IMR-90 (cell line): ENCODE measurements at regions not wholly inside any gene's neighbourhood (a gene's known extent, or its start where the extent isn't known, plus 50 kb on each side); places are given as distances from the start of the nearest gene placed in this dataset.

ENCODE experiments used
- ATAC-seq: fragments of 200-7000 bp; cut with Tn5 transposase; 2 replicates; pipeline ENCODE4 v1.9.1; 2020; ENCODE audit warnings: low read depth, mild to moderate bottlenecking, moderate library complexity
- BruUV-seq: library from RNA; stranded (reverse); fragments of 400-500 nt; replicated peaks from 2 replicates; lab custom pipeline; 2021; lab: Mats Ljungman, UMichigan
- CTCF ChIA-PET: fragments of 300-600 bp; formaldehyde crosslinking; extraction: SDS; loops from one replicate; lab custom pipeline; 2021; ENCODE audit warnings: antibody characterized with exemption; lab: Yijun Ruan, JAX
- POLR2A ChIA-PET: fragments of 300-600 bp; sonication (Branson Sonifier 250); formaldehyde crosslinking; loops from one replicate; lab custom pipeline; 2022; ENCODE audit warnings: antibody characterized with exemption; ENCODE audit not compliant: unreplicated experiment; lab: Charles Lee
- DNase-seq: peaks from one replicate; pipeline ENCODE4 v3.0.0; 2013
- H2AFZ ChIP-seq: replicated peaks from 2 replicates; pipeline ENCODE3; 2013; ENCODE audit warnings: low read length, mild to moderate bottlenecking; ENCODE audit not compliant: poor library complexity
- H2AK5ac ChIP-seq: 2 replicates; pipeline ENCODE4 v1.6.1; 2013; ENCODE audit warnings: low read depth, low read length, inconsistent platforms
- H2AK9ac ChIP-seq: replicated peaks from 2 replicates; pipeline ENCODE3; 2013; ENCODE audit warnings: mild to moderate bottlenecking, low read depth, low read length, moderate library complexity; ENCODE audit not compliant: poor library complexity
- H2BK120ac ChIP-seq: 2 replicates; pipeline ENCODE4 v1.6.1; 2013; ENCODE audit warnings: low read depth, low read length, inconsistent platforms
- H2BK15ac ChIP-seq: 3 replicates; pipeline ENCODE4 v1.6.1; 2013; ENCODE audit warnings: low read depth, low read length, inconsistent platforms
- H2BK20ac ChIP-seq: 2 replicates; pipeline ENCODE4 v1.6.1; 2013; ENCODE audit warnings: low read depth, mild to moderate bottlenecking, inconsistent platforms, low read length, moderate library complexity
- H2BK5ac ChIP-seq: 2 replicates; pipeline ENCODE4 v1.6.1; 2013; ENCODE audit warnings: mild to moderate bottlenecking, low read depth, low read length, inconsistent platforms; ENCODE audit not compliant: poor library complexity, severe bottlenecking
- H3K14ac ChIP-seq: replicated peaks from 2 replicates; pipeline ENCODE4 v1.6.1; 2013; ENCODE audit warnings: low read depth, low read length, inconsistent platforms
- H3K18ac ChIP-seq: 2 replicates; pipeline ENCODE4 v1.6.1; 2013; ENCODE audit warnings: low read depth, low read length, control low read depth
- H3K23ac ChIP-seq: 2 replicates; pipeline ENCODE4 v1.6.1; 2013; ENCODE audit warnings: low read depth, low read length, inconsistent platforms
- H3K27ac ChIP-seq: 2 replicates; pipeline ENCODE4 v1.5.1; 2013; ENCODE audit warnings: mild to moderate bottlenecking, control low read depth, low read length; ENCODE audit not compliant: insufficient read depth
- H3K27me3 ChIP-seq: 2 replicates; pipeline ENCODE4 v1.6.1; 2013; ENCODE audit warnings: low read length; ENCODE audit not compliant: control insufficient read depth, insufficient read depth
- H3K36me3 ChIP-seq: 2 replicates; pipeline ENCODE4 v1.6.1; 2013; ENCODE audit warnings: low read length, mixed read lengths; ENCODE audit not compliant: control insufficient read depth, insufficient read depth
- H3K4ac ChIP-seq: 2 replicates; pipeline ENCODE4 v1.6.1; 2013; ENCODE audit warnings: low read depth, low read length, inconsistent platforms
- H3K4me1 ChIP-seq: 2 replicates; pipeline ENCODE4 v1.6.1; 2013; ENCODE audit warnings: low read length, mixed read lengths; ENCODE audit not compliant: control insufficient read depth, insufficient read depth
- H3K4me2 ChIP-seq: 2 replicates; pipeline ENCODE4 v1.6.1; 2013; ENCODE audit warnings: low read depth, mild to moderate bottlenecking, control low read depth, low read length, moderate library complexity
- H3K4me3 ChIP-seq: 2 replicates; pipeline ENCODE4 v1.5.1; 2013; ENCODE audit warnings: low read depth, mild to moderate bottlenecking, control low read depth, low read length, moderate library complexity; ENCODE audit not compliant: insufficient read depth
- H3K56ac ChIP-seq: 2 replicates; pipeline ENCODE4 v1.6.1; 2013; ENCODE audit warnings: low read length, inconsistent platforms; ENCODE audit not compliant: insufficient read depth; ENCODE audit errors: extremely low read depth
- H3K79me1 ChIP-seq, 2 experiments: 2 replicates each; pipeline ENCODE4 v1.6.1; 2013; ENCODE audit warnings: low read length in 2 of 2, inconsistent platforms in 1 of 2, low read depth in 1 of 2
- H3K9ac ChIP-seq: 2 replicates; pipeline ENCODE4 v1.6.1; 2013; ENCODE audit warnings: low read depth, low read length, control low read depth
- H3K9me1 ChIP-seq: 2 replicates; pipeline ENCODE4 v1.6.1; 2013; ENCODE audit warnings: low read length, inconsistent platforms; ENCODE audit not compliant: insufficient read depth
- H3K9me3 ChIP-seq: 2 replicates; pipeline ENCODE4 v1.6.1; 2013; ENCODE audit warnings: low read length; ENCODE audit not compliant: control insufficient read depth, insufficient read depth
- H4K20me1 ChIP-seq: 2 replicates; pipeline ENCODE4 v1.6.1; 2013; ENCODE audit warnings: low read length, inconsistent platforms; ENCODE audit not compliant: insufficient read depth
- H4K5ac ChIP-seq: 2 replicates; pipeline ENCODE4 v1.6.1; 2013; ENCODE audit warnings: mild to moderate bottlenecking, low read depth, low read length, control low read depth
- H4K8ac ChIP-seq, 2 experiments: 2 replicates each; pipeline ENCODE4 v1.6.1; 2013; ENCODE audit warnings: low read depth in 2 of 2, low read length in 2 of 2, control low read depth in 1 of 2, inconsistent platforms in 1 of 2
- H4K91ac ChIP-seq: 2 replicates; pipeline ENCODE4 v1.6.1; 2013; ENCODE audit warnings: low read depth, low read length, inconsistent platforms; ENCODE audit not compliant: insufficient read depth
- BHLHE40 ChIP-seq: fragments of 150-350 bp; IDR thresholded peaks from 2 replicates; pipeline ENCODE4 v1.6.1; 2016; ENCODE audit warnings: mild to moderate bottlenecking, low read depth, low read length
- CEBPB ChIP-seq: IDR thresholded peaks from 2 replicates; pipeline ENCODE4 v1.6.1; 2012; ENCODE audit warnings: low read depth, low read length, improper control_type of control experiment
- CHD1 ChIP-seq: IDR thresholded peaks from 2 replicates; pipeline ENCODE4 v1.6.1; 2012; ENCODE audit warnings: low read depth, low read length, improper control_type of control experiment
- FOS ChIP-seq: fragments of 150-350 bp; IDR thresholded peaks from 2 replicates; pipeline ENCODE4 v1.6.1; 2016; ENCODE audit warnings: low read depth, low read length
- MAFK ChIP-seq: IDR thresholded peaks from 2 replicates; pipeline ENCODE4 v1.6.1; 2012; ENCODE audit warnings: low read depth, low read length, improper control_type of control experiment
- MAZ ChIP-seq: IDR thresholded peaks from 2 replicates; pipeline ENCODE4 v1.6.1; 2012; ENCODE audit warnings: low read depth, mild to moderate bottlenecking, low read length, improper control_type of control experiment, moderate library complexity, borderline replicate concordance
- MXI1 ChIP-seq: IDR thresholded peaks from 2 replicates; pipeline ENCODE4 v1.6.1; 2012; ENCODE audit warnings: low read depth, mild to moderate bottlenecking, low read length, moderate library complexity, borderline replicate concordance
- NFE2L2 ChIP-seq: fragments of 150-350 bp; IDR thresholded peaks from 2 replicates; pipeline ENCODE4 v1.6.1; 2016; ENCODE audit warnings: low read depth, mild to moderate bottlenecking, low read length
- POLR2A ChIP-seq: IDR thresholded peaks from 2 replicates; pipeline ENCODE4 v1.6.1; 2012; ENCODE audit warnings: mild to moderate bottlenecking, low read depth, low read length
- RAD21 ChIP-seq: IDR thresholded peaks from 2 replicates; pipeline ENCODE4 v1.6.1; 2012; ENCODE audit warnings: low read length, improper control_type of control experiment
- RCOR1 ChIP-seq: IDR thresholded peaks from 2 replicates; pipeline ENCODE4 v1.6.1; 2012; ENCODE audit warnings: mild to moderate bottlenecking, low read length, improper control_type of control experiment; ENCODE audit not compliant: insufficient replicate concordance
- RFX5 ChIP-seq: IDR thresholded peaks from 2 replicates; pipeline ENCODE4 v1.8.0; 2012; ENCODE audit warnings: low read depth, mild to moderate bottlenecking, low read length, moderate library complexity
- SMC3 ChIP-seq: fragments of 150-350 bp; IDR thresholded peaks from 2 replicates; pipeline ENCODE4 v1.6.1; 2016; ENCODE audit warnings: low read depth, mild to moderate bottlenecking, antibody characterized with exemption, low read length, moderate library complexity
- WGBS, 2 experiments: methylation state at CpG; one replicate each; pipeline versions ENCODE4 v1.1.5 to v1.1.7; 2013; ENCODE audit warnings: missing lambda C conversion rate in 2 of 2; ENCODE audit not compliant: insufficient read length in 1 of 2; ENCODE audit errors: extremely low coverage in 2 of 2; 5-methylcytosine and 5-hydroxymethylcytosine counted together
- dilution Hi-C: fragments of 300-500 bp; cut with HindIII; formaldehyde crosslinking; loops from one replicate; pipeline ENCODE4 v1.14.3; 2018; ENCODE audit warnings: low sequenced_read_pairs; ENCODE audit not compliant: unreplicated experiment
- in situ Hi-C: fragments of 300-500 bp; cut with MboI; formaldehyde crosslinking; loops from 3 replicates; pipeline ENCODE4 v1.14.3; 2019; ENCODE audit warnings: low sequenced_read_pairs, inconsistent platforms, mixed read lengths
- intact Hi-C: fragments of 100-400 bp; cut with micrococcal nuclease; formaldehyde crosslinking; loops from 2 replicates; pipeline ENCODE4 v1.10.0; 2022
- TF ChIP-seq, protein P1 (sequence below): conservative IDR thresholded peaks from 2 replicates; pipeline ENCODE4 v1.5.1; 2012; ENCODE audit warnings: mild to moderate bottlenecking, low read depth, low read length, improper control_type of control experiment
- TF ChIP-seq, protein P2 (sequence below): fragments of 150-350 bp; IDR thresholded peaks from 2 replicates; pipeline ENCODE4 v1.6.1; 2017; ENCODE audit warnings: mild to moderate bottlenecking, antibody characterized with exemption, low read length, low read depth
- TF ChIP-seq, protein P3 (sequence below): fragments of 150-350 bp; IDR thresholded peaks from 2 replicates; pipeline ENCODE4 v1.6.1; 2016; ENCODE audit warnings: low read depth, mild to moderate bottlenecking, low read length, moderate library complexity, borderline replicate concordance

DNA sequence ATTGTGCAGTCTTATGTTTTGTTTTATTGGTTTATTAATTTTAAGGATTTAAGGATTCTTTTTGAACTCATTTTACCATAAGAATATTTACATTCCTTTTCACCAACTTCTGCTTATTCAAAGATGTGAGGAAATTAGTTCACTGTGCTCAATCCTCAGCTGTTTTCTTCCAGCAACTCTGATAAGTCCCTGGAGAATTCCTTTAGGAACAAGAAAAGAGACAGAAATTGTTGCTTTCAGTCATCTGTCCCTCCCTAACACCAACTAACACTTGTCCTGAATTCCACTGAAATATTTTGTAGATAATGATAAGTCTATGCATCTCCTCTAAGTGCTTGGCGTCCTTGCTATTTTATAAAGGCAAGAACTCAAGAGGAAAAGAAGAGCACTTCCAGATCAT, 334.8 kb upstream of the MARCKS start:
- Histone ChIP-seq H3K27ac (no peak overlapping the region), H2BK20ac (no peak overlapping the region), H4K20me1 (no peaks in the 10 kb centered on the region), H4K8ac (no peak overlapping the region), H3K18ac (no peak overlapping the region), H2BK5ac (no peak overlapping the region), H3K36me3 (no peaks in the 10 kb centered on the region), H2AK9ac (no peak overlapping the region), H3K14ac (no peak overlapping the region), H2BK15ac (no peak overlapping the region), H3K4me3 (no peak overlapping the region), H4K91ac (no peak overlapping the region), H2AK5ac (no peak overlapping the region), H4K5ac (no peak overlapping the region; the same call in 1 of the 2 replicates), H3K9me1 (no peaks in the 10 kb centered on the region), H3K23ac (no peak overlapping the region), H2BK120ac (no peak overlapping the region), H3K9ac (no peak overlapping the region), H3K4ac (no peak overlapping the region), H3K56ac (no peak overlapping the region), H2AFZ (no peak overlapping the region), H3K9me3 (no peaks in the 10 kb centered on the region), H3K27me3 (no peaks in the 10 kb centered on the region), H3K4me2 (no peak overlapping the region), H3K4me1 (peaks cover 2% of the 10 kb centered on the region), H3K79me1 (no peaks in the 10 kb centered on the region)
- no CpG with 5 or more reads among the region's 1 CpG for WGBS, 2 experiments
- intact Hi-C loops = no loop called here
- no TSS peak for BruUV-seq
- POLR2A ChIA-PET = no interaction called here
- CTCF ChIA-PET = no interaction called here
- TF ChIP-seq, protein P1, sequence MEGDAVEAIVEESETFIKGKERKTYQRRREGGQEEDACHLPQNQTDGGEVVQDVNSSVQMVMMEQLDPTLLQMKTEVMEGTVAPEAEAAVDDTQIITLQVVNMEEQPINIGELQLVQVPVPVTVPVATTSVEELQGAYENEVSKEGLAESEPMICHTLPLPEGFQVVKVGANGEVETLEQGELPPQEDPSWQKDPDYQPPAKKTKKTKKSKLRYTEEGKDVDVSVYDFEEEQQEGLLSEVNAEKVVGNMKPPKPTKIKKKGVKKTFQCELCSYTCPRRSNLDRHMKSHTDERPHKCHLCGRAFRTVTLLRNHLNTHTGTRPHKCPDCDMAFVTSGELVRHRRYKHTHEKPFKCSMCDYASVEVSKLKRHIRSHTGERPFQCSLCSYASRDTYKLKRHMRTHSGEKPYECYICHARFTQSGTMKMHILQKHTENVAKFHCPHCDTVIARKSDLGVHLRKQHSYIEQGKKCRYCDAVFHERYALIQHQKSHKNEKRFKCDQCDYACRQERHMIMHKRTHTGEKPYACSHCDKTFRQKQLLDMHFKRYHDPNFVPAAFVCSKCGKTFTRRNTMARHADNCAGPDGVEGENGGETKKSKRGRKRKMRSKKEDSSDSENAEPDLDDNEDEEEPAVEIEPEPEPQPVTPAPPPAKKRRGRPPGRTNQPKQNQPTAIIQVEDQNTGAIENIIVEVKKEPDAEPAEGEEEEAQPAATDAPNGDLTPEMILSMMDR = no peak
- TF ChIP-seq MAZ (no peak), MAFK (no peak), MXI1 (no peak), RAD21 (no peak), FOS (no peak), NFE2L2 (no peak), RFX5 (no peak), CEBPB (no peak), POLR2A (no peak), CHD1 (no peak), SMC3 (no peak), RCOR1 (no peak), BHLHE40 (no peak)
- TF ChIP-seq, protein P2, sequence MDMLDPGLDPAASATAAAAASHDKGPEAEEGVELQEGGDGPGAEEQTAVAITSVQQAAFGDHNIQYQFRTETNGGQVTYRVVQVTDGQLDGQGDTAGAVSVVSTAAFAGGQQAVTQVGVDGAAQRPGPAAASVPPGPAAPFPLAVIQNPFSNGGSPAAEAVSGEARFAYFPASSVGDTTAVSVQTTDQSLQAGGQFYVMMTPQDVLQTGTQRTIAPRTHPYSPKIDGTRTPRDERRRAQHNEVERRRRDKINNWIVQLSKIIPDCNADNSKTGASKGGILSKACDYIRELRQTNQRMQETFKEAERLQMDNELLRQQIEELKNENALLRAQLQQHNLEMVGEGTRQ = no peak
- TF ChIP-seq, protein P3, sequence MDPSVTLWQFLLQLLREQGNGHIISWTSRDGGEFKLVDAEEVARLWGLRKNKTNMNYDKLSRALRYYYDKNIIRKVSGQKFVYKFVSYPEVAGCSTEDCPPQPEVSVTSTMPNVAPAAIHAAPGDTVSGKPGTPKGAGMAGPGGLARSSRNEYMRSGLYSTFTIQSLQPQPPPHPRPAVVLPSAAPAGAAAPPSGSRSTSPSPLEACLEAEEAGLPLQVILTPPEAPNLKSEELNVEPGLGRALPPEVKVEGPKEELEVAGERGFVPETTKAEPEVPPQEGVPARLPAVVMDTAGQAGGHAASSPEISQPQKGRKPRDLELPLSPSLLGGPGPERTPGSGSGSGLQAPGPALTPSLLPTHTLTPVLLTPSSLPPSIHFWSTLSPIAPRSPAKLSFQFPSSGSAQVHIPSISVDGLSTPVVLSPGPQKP = no peak
- in situ Hi-C loops = no loop called here
- ATAC-seq = no peak
- DNase-seq = no peak
- dilution Hi-C loops = no loop called here
